Keratinocyte (primary cell): ENCODE measurements at regions not wholly inside any gene's neighbourhood (a gene's known extent, or its start where the extent isn't known, plus 50 kb on each side); places are given as distances from the start of the nearest gene placed in this dataset.

Experiments used
- DNase-seq: peaks from one replicate; pipeline ENCODE4 v3.0.0-alpha.2; 2011; ENCODE audit warnings: low read depth, missing footprints, low spot score
- FAIRE-seq: peaks from 2 replicates; lab custom pipeline; 2011; peaks lifted over from hg19 to GRCh38; lab: Jason Lieb, UNC
- H2AFZ ChIP-seq: 2 replicates; pipeline ENCODE4 v1.6.0; 2012; ENCODE audit warnings: low read length, control low read depth, inconsistent platforms; ENCODE audit not compliant: control insufficient read depth
- H3K27ac ChIP-seq: 2 replicates; pipeline ENCODE4 v1.5.1; 2011; ENCODE audit warnings: low read length; ENCODE audit not compliant: control insufficient read depth, insufficient read depth
- H3K27me3 ChIP-seq: 3 replicates; pipeline ENCODE4 v1.6.0; 2011; ENCODE audit warnings: low read length; ENCODE audit not compliant: control insufficient read depth, insufficient read depth; ENCODE audit errors: extremely low read depth
- H3K36me3 ChIP-seq, 2 experiments: 2 replicates in 1 of 2; 3 replicates in 1 of 2; pipeline ENCODE4 v1.5.1; 2011; ENCODE audit warnings: low read length in 2 of 2, mild to moderate bottlenecking in 1 of 2; ENCODE audit not compliant: control insufficient read depth in 2 of 2, insufficient read depth in 2 of 2; ENCODE audit errors: extremely low read depth in 1 of 2
- H3K4me1 ChIP-seq: 3 replicates; pipeline ENCODE4 v1.5.1; 2011; ENCODE audit warnings: low read length; ENCODE audit not compliant: control insufficient read depth, insufficient read depth; ENCODE audit errors: extremely low read depth
- H3K4me2 ChIP-seq: 3 replicates; pipeline ENCODE4 v1.6.0; 2011; ENCODE audit warnings: low read depth, low read length; ENCODE audit not compliant: control insufficient read depth, insufficient read depth; ENCODE audit errors: extremely low read depth
- H3K4me3 ChIP-seq, 3 experiments: fragments of 200-600 bp in 1 of 3; sonication (generic) in 1 of 3; 2 replicates in 2 of 3; 3 replicates in 1 of 3; pipeline ENCODE4 v1.5.1; 2011 to 2016; ENCODE audit warnings: low read length in 3 of 3, mild to moderate bottlenecking in 3 of 3, control low read depth in 2 of 3, inconsistent platforms in 1 of 3, low read depth in 1 of 3, mixed read lengths in 1 of 3, mixed run types in 1 of 3, moderate library complexity in 1 of 3; ENCODE audit not compliant: control insufficient read depth in 2 of 3, insufficient read depth in 2 of 3; ENCODE audit errors: extremely low read depth in 1 of 3
- H3K79me2 ChIP-seq: 2 replicates; pipeline ENCODE4 v1.6.0; 2012; ENCODE audit warnings: low read length; ENCODE audit not compliant: control insufficient read depth, insufficient read depth
- H3K9ac ChIP-seq: 3 replicates; pipeline ENCODE4 v1.6.0; 2011; ENCODE audit warnings: low read length; ENCODE audit not compliant: control insufficient read depth, insufficient read depth; ENCODE audit errors: extremely low read depth
- H3K9me1 ChIP-seq: 3 replicates; pipeline ENCODE4 v1.6.0; 2011; ENCODE audit warnings: low read length; ENCODE audit not compliant: control insufficient read depth, insufficient read depth; ENCODE audit errors: extremely low read depth
- H3K9me3 ChIP-seq: 2 replicates; pipeline ENCODE4 v1.5.1; 2012; ENCODE audit warnings: low read depth, low read length; ENCODE audit not compliant: control insufficient read depth
- H4K20me1 ChIP-seq: 3 replicates; pipeline ENCODE4 v1.6.0; 2011; ENCODE audit warnings: low read length; ENCODE audit not compliant: control insufficient read depth, insufficient read depth; ENCODE audit errors: extremely low read depth
- EZH2 ChIP-seq: IDR thresholded peaks from one replicate; pipeline ENCODE4 v1.6.1; 2012; ENCODE audit warnings: inconsistent platforms, mild to moderate bottlenecking, low read length, moderate library complexity
- dilution Hi-C: fragments of 300-500 bp; cut with MboI; formaldehyde crosslinking; loops from one replicate; pipeline ENCODE4 v1.7.0; 2020; ENCODE audit warnings: low sequenced_read_pairs; ENCODE audit not compliant: extremely low pct_ligation_motif_present
- TF ChIP-seq, protein P1 (sequence below), 3 experiments: IDR thresholded peaks in 1 of 3; conservative IDR thresholded peaks in 1 of 3; optimal IDR thresholded peaks in 1 of 3; 2 replicates in 2 of 3; 3 replicates in 1 of 3; pipeline versions ENCODE3 to v1.5.1; 2011; ENCODE audit warnings: low read length in 3 of 3, mild to moderate bottlenecking in 3 of 3, moderate library complexity in 2 of 3, control low read depth in 1 of 3, inconsistent platforms in 1 of 3; ENCODE audit not compliant: insufficient read depth in 2 of 3; ENCODE audit errors: extremely low read depth in 1 of 3

DNA sequence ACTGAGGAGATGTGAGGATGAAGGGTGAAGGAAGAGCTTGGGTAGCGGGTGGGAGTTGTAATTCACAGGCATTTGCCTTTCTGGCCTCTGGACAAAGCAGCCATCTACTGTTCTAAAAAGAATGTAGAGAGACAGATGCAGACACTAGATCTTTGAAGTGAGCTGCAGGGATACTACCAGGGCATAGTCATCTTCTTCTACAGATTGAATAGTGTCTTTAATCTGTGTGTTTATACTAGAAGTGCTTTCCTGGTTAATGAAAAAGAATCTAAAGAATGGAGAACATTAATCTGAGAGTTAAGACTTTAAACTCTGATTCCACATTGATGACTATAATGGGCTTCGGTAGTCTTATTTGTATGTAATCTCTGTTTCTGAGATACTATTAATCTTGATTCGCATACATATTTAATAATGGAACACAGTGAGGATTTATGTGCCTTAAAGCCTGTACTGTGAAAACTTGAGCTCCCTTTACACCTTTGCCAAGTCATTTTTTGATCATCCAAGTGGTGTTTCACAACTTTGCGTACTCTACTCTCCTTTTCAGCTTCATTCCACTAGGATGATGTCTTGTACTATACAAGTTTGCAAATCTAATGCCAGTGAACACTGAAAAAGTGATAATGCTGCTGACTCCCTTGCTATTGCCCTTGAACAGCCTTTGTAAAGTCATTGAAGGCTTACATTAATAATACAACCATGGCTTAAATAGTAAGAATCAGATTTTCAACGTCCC, 2199.4 kb upstream of the PCDH20 start:
- FAIRE-seq (no peak), DNase-seq (no peak)
- Histone ChIP-seq H3K4me1 (no peaks in the 10 kb centered on the region), H3K27ac (no peak overlapping the region), H4K20me1 (no peaks in the 10 kb centered on the region), H3K4me3 (no peak overlapping the region), H3K9me3 (no peaks in the 10 kb centered on the region), H3K9ac (no peak overlapping the region), H3K9me1 (no peaks in the 10 kb centered on the region), H3K79me2 (no peaks in the 10 kb centered on the region), H3K36me3 (no peaks in the 10 kb centered on the region), H2AFZ (no peak overlapping the region), H3K4me2 (no peak overlapping the region), H3K27me3 (no peaks in the 10 kb centered on the region)
- TF ChIP-seq, protein P1, sequence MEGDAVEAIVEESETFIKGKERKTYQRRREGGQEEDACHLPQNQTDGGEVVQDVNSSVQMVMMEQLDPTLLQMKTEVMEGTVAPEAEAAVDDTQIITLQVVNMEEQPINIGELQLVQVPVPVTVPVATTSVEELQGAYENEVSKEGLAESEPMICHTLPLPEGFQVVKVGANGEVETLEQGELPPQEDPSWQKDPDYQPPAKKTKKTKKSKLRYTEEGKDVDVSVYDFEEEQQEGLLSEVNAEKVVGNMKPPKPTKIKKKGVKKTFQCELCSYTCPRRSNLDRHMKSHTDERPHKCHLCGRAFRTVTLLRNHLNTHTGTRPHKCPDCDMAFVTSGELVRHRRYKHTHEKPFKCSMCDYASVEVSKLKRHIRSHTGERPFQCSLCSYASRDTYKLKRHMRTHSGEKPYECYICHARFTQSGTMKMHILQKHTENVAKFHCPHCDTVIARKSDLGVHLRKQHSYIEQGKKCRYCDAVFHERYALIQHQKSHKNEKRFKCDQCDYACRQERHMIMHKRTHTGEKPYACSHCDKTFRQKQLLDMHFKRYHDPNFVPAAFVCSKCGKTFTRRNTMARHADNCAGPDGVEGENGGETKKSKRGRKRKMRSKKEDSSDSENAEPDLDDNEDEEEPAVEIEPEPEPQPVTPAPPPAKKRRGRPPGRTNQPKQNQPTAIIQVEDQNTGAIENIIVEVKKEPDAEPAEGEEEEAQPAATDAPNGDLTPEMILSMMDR (optimal IDR thresholded peaks at IDR 0.05 in 1 of 3, IDR thresholded peaks at IDR 0.05 in 1 of 3, conservative IDR thresholded peaks at IDR 0.05 in 1 of 3; ENCODE audit: extremely low read depth in 1 of 3, insufficient read depth in 2 of 3, low read length in 3 of 3) = no peak
- TF ChIP-seq EZH2 = no peak
- dilution Hi-C loops = no loop called here

DNA sequence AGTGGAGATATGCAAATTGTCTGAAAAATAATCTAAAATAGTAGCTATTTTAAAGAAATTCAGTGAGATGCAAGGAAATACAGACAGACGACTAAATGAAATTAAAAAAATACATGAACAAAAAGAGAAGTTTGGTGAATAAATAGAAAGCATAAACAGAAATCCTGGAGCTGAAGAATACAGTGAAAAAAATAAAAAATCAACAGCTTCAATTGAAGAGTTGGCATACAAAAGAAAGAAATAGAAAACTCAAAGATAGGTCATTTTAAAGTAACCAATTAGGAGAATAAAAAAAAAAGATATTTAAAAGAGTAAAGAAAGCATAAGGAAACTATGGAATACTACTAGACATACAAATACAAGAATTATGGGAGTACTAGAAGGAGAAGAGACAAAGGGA, 2191.5 kb upstream of the PCDH20 start:
- H3K9me3 ChIP-seq = peaks cover 6% of the 10 kb centered on the region
- no peaks in the 10 kb centered on the region for H4K20me1 ChIP-seq
- H3K36me3 ChIP-seq = no peaks in the 10 kb centered on the region
- no peak for FAIRE-seq
- TF ChIP-seq, protein P1 (optimal IDR thresholded peaks at IDR 0.05 in 1 of 3, IDR thresholded peaks at IDR 0.05 in 1 of 3, conservative IDR thresholded peaks at IDR 0.05 in 1 of 3; ENCODE audit: extremely low read depth in 1 of 3, insufficient read depth in 2 of 3, low read length in 3 of 3) = no peak
- no peak for TF ChIP-seq EZH2
- H3K9ac ChIP-seq = no peak overlapping the region
- H3K27ac ChIP-seq = no peak overlapping the region
- H3K79me2 ChIP-seq = no peaks in the 10 kb centered on the region
- no peak overlapping the region for H3K4me3 ChIP-seq
- H3K27me3 ChIP-seq = no peaks in the 10 kb centered on the region
- no peak for DNase-seq
- dilution Hi-C loops = no loop called here
- no peaks in the 10 kb centered on the region for H3K4me1 ChIP-seq
- no peaks in the 10 kb centered on the region for H3K9me1 ChIP-seq
- no peak overlapping the region for H3K4me2 ChIP-seq
- no peak overlapping the region for H2AFZ ChIP-seq
